ENCODE measurements at regions not wholly inside any gene's neighbourhood (a gene's known extent, or its start where the extent isn't known, plus 50 kb on each side); places are given as distances from the start of the nearest gene placed in this dataset.

DNA sequence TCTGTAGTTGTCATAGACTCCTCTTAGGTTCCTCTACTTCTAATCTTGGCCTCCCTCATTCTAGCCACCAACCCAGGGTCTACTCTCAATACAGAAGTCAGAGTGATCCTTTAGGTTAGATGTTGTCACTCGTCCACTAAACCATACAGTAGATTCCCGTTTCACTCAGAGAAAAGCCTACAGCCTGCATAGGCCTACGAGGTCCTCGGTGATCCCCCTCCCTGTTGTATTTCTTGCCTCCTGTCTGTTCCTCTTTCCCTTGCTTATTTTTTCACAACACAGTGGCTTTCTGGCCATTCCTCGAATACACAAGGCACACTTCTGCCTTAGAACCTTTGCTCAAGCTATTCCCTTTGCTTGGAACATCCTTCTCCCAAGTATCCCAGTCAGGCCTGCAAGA is 183.0 kb upstream of the PRSS1 start:
- TF ChIP-seq, protein P1, sequence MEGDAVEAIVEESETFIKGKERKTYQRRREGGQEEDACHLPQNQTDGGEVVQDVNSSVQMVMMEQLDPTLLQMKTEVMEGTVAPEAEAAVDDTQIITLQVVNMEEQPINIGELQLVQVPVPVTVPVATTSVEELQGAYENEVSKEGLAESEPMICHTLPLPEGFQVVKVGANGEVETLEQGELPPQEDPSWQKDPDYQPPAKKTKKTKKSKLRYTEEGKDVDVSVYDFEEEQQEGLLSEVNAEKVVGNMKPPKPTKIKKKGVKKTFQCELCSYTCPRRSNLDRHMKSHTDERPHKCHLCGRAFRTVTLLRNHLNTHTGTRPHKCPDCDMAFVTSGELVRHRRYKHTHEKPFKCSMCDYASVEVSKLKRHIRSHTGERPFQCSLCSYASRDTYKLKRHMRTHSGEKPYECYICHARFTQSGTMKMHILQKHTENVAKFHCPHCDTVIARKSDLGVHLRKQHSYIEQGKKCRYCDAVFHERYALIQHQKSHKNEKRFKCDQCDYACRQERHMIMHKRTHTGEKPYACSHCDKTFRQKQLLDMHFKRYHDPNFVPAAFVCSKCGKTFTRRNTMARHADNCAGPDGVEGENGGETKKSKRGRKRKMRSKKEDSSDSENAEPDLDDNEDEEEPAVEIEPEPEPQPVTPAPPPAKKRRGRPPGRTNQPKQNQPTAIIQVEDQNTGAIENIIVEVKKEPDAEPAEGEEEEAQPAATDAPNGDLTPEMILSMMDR (conservative IDR thresholded peaks at IDR 0.05; ENCODE audit: low read depth, low read length) = no peak
- TF ChIP-seq SMC3 (IDR thresholded peaks at IDR 0.05; ENCODE audit: low read depth, low read length) = no peak
